PFSK-1 (cell line): ENCODE measurements at regions not wholly inside any gene's neighbourhood (a gene's known extent, or its start where the extent isn't known, plus 50 kb on each side); places are given as distances from the start of the nearest gene placed in this dataset.

Source experiments
- POLR2AphosphoS5 ChIP-seq: IDR thresholded peaks from 2 replicates; pipeline ENCODE4 v1.6.1; 2012; ENCODE audit warnings: low read depth, mild to moderate bottlenecking, control low read depth, low read length, moderate library complexity
- TAF1 ChIP-seq: IDR thresholded peaks from 2 replicates; pipeline ENCODE4 v1.6.1; 2012; ENCODE audit warnings: low read length, control low read depth, borderline replicate concordance; ENCODE audit not compliant: insufficient read depth

- no peak for TF ChIP-seq TAF1
- TF ChIP-seq POLR2AphosphoS5 = no peak
Measured at GRCh38 chr20:48238326-48238725, 453.0 kb upstream of the SULF2 start.
